Breast epithelium (tissue), 3 donors: ENCODE measurements at regions not wholly inside any gene's neighbourhood (a gene's known extent, or its start where the extent isn't known, plus 50 kb on each side); places are given as distances from the start of the nearest gene placed in this dataset.

Experiments used
- CTCF ChIP-seq, 3 donors: fragments of 450-650 bp; IDR thresholded peaks; one replicate each; pipeline ENCODE4 v1.5.1; 2016 to 2017; ENCODE audit warnings: antibody characterized with exemption in 3 of 3, mild to moderate bottlenecking in 3 of 3, moderate library complexity in 3 of 3
- POLR2A ChIP-seq: fragments of 450-650 bp; IDR thresholded peaks from one replicate; pipeline ENCODE4 v1.6.1; 2016; ENCODE audit warnings: antibody characterized with exemption, mild to moderate bottlenecking, moderate library complexity

- TF ChIP-seq CTCF (IDR thresholded peaks at IDR 0.05), result no peak
- no peak for TF ChIP-seq POLR2A
Observed at GRCh38 chr1:240683576-240683975, 71.6 kb upstream of the GREM2 start.
